ENCODE measurements at regions not wholly inside any gene's neighbourhood (a gene's known extent, or its start where the extent isn't known, plus 50 kb on each side); places are given as distances from the start of the nearest gene placed in this dataset.

DNA sequence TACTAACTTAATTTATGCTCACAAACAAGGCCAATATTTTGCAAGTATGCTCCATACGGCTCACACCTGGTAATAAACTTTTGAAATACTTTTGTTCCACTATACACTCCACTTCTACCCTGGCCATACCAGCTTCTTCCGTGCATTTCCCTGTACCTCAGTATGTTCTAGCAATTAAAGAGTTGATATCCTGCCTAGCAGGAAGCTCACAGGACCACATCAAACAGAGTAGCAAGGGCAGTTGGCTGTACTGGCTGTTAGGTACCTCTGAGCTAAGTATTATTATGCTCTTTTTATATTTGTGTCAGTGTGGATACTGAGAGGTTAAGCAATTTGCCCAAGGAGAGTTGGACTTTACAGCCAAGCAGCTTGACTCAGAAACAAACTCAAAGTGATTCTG lies 257.7 kb downstream of the SLITRK6 start:
- TF ChIP-seq, protein P1, sequence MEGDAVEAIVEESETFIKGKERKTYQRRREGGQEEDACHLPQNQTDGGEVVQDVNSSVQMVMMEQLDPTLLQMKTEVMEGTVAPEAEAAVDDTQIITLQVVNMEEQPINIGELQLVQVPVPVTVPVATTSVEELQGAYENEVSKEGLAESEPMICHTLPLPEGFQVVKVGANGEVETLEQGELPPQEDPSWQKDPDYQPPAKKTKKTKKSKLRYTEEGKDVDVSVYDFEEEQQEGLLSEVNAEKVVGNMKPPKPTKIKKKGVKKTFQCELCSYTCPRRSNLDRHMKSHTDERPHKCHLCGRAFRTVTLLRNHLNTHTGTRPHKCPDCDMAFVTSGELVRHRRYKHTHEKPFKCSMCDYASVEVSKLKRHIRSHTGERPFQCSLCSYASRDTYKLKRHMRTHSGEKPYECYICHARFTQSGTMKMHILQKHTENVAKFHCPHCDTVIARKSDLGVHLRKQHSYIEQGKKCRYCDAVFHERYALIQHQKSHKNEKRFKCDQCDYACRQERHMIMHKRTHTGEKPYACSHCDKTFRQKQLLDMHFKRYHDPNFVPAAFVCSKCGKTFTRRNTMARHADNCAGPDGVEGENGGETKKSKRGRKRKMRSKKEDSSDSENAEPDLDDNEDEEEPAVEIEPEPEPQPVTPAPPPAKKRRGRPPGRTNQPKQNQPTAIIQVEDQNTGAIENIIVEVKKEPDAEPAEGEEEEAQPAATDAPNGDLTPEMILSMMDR (conservative IDR thresholded peaks at IDR 0.05; ENCODE audit: low read depth, low read length) = no peak
- TF ChIP-seq EZH2phosphoT487 (IDR thresholded peaks at IDR 0.05; ENCODE audit: borderline replicate concordance, low read length) = no peak
